Astrocyte (in vitro differentiated cells and primary cell): ENCODE measurements at regions not wholly inside any gene's neighbourhood (a gene's known extent, or its start where the extent isn't known, plus 50 kb on each side); places are given as distances from the start of the nearest gene placed in this dataset.

ENCODE experiments used
- EZH2 ChIP-seq: IDR thresholded peaks from 2 replicates; pipeline ENCODE4 v1.6.1; 2012; ENCODE audit warnings: mild to moderate bottlenecking, low read length, inconsistent platforms; ENCODE audit not compliant: insufficient read depth
- TF ChIP-seq, protein P1 (sequence below): IDR thresholded peaks from 2 replicates; pipeline ENCODE4 v1.5.1; 2011; ENCODE audit warnings: low read depth, mild to moderate bottlenecking, inconsistent platforms, low read length, moderate library complexity; ENCODE audit not compliant: insufficient read depth

DNA sequence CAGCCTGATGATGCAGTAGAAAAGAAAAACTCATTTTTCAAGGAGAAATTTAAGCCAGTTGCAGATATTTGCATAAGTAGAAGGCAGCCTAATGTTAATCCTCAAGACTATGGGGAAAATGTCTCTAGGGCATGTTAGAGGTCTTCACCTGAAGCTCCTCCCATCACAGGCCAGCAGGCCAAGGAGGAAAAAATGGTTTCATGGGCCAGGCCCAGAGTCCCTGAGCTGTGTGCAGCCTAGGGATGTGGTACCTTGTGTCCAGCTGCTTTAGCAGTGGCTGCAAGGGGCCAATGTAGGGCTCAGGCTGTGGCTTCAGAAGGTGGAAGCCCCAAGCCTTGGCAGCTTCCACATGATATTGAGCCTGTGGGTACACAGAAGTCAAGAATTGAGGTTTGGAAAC, 1946.7 kb upstream of the FLRT2 start:
- TF ChIP-seq, protein P1, sequence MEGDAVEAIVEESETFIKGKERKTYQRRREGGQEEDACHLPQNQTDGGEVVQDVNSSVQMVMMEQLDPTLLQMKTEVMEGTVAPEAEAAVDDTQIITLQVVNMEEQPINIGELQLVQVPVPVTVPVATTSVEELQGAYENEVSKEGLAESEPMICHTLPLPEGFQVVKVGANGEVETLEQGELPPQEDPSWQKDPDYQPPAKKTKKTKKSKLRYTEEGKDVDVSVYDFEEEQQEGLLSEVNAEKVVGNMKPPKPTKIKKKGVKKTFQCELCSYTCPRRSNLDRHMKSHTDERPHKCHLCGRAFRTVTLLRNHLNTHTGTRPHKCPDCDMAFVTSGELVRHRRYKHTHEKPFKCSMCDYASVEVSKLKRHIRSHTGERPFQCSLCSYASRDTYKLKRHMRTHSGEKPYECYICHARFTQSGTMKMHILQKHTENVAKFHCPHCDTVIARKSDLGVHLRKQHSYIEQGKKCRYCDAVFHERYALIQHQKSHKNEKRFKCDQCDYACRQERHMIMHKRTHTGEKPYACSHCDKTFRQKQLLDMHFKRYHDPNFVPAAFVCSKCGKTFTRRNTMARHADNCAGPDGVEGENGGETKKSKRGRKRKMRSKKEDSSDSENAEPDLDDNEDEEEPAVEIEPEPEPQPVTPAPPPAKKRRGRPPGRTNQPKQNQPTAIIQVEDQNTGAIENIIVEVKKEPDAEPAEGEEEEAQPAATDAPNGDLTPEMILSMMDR: no peak
- TF ChIP-seq EZH2: no peak
